Activated CD4-positive, alpha-beta T cell treated with anti-CD3 and anti-CD28 coated beads, Interleukin-2, amount 50 U/mL, for 48 hours (primary cell): ENCODE measurements at regions not wholly inside any gene's neighbourhood (a gene's known extent, or its start where the extent isn't known, plus 50 kb on each side); places are given as distances from the start of the nearest gene placed in this dataset.
A peak's percentile ranks its signal among the peaks of the same experiment; 100 is the strongest.

Source experiments
- DNase-seq, 2 experiments: peaks; one replicate each; pipeline ENCODE4 v3.0.0-alpha.2; 2020

- no peak for DNase-seq
Observed at GRCh38 chr1:8202182-8202905, 115.6 kb upstream of the SLC45A1 start.

GRCh38 chr1:8201331-8201861, 116.5 kb upstream of the SLC45A1 start:
- no peak for DNase-seq

- no peak for DNase-seq
Observed at GRCh38 chr1:8200317-8201115, 117.4 kb upstream of the SLC45A1 start.

- no peak for DNase-seq
Observed at GRCh38 chr1:8198522-8198921, 119.4 kb upstream of the SLC45A1 start.

GRCh38 chr1:8197493-8198282, 120.2 kb upstream of the SLC45A1 start:
- DNase-seq: peak; percentile 13 to 15

- no peak for DNase-seq
Observed at GRCh38 chr1:8194481-8195227, 123.3 kb upstream of the SLC45A1 start.

- DNase-seq: no peak
Observed at GRCh38 chr1:8193840-8194406, 124.0 kb upstream of the SLC45A1 start.

GRCh38 chr1:8191474-8191873, 126.4 kb upstream of the SLC45A1 start:
- no peak for DNase-seq

GRCh38 chr1:8189931-8190483, 127.9 kb upstream of the SLC45A1 start:
- DNase-seq: no peak

GRCh38 chr1:8185400-8185799, 132.5 kb upstream of the SLC45A1 start:
- no peak for DNase-seq

GRCh38 chr1:8184301-8184700, 133.6 kb upstream of the SLC45A1 start:
- no peak for DNase-seq

- no peak for DNase-seq
Observed at GRCh38 chr1:8182034-8182761, 135.7 kb upstream of the SLC45A1 start.

GRCh38 chr1:8179132-8179793, 138.7 kb upstream of the SLC45A1 start:
- DNase-seq: no peak

GRCh38 chr1:8176279-8176678, 141.6 kb upstream of the SLC45A1 start:
- DNase-seq: no peak

- no peak for DNase-seq
Observed at GRCh38 chr1:8174807-8175206, 143.1 kb upstream of the SLC45A1 start.

- DNase-seq: no peak
Observed at GRCh38 chr1:8171751-8172464, 145.8 kb upstream of the ERRFI1 start.

GRCh38 chr1:8170059-8170835, 144.1 kb upstream of the ERRFI1 start:
- DNase-seq: no peak

- no peak for DNase-seq
Observed at GRCh38 chr1:8169364-8170058, 143.4 kb upstream of the ERRFI1 start.
